Liver (tissue), 8 donors: ENCODE measurements at regions not wholly inside any gene's neighbourhood (a gene's known extent, or its start where the extent isn't known, plus 50 kb on each side); places are given as distances from the start of the nearest gene placed in this dataset.

Experiments
- DNase-seq: peaks from one replicate; pipeline ENCODE4 v3.0.0-alpha.2; 2017; ENCODE audit warnings: low spot score
- H3K27ac ChIP-seq, 2 donors: one replicate each; pipeline ENCODE4 v1.7.0; 2013; ENCODE audit warnings: inconsistent platforms in 2 of 2, low read length in 2 of 2, control low read depth in 1 of 2, low read depth in 1 of 2, mild to moderate bottlenecking in 1 of 2
- H3K27me3 ChIP-seq, 4 donors: one replicate each; pipeline versions ENCODE4 v1.6.1 to v1.7.0; 2013; ENCODE audit warnings: low read length in 3 of 4, inconsistent platforms in 1 of 4, mild to moderate bottlenecking in 1 of 4, moderate library complexity in 1 of 4; ENCODE audit not compliant: control insufficient read depth in 4 of 4, insufficient read depth in 4 of 4
- H3K36me3 ChIP-seq, 4 donors: one replicate each; pipeline versions ENCODE4 v1.6.1 to v1.7.0; 2013; ENCODE audit warnings: low read length in 3 of 4, mild to moderate bottlenecking in 3 of 4, low read depth in 1 of 4, moderate library complexity in 1 of 4; ENCODE audit not compliant: control insufficient read depth in 4 of 4, insufficient read depth in 3 of 4
- H3K4me1 ChIP-seq, 4 donors: one replicate each; pipeline versions ENCODE4 v1.6.1 to v1.7.0; 2013; ENCODE audit warnings: low read length in 3 of 4, mild to moderate bottlenecking in 3 of 4, moderate library complexity in 1 of 4; ENCODE audit not compliant: control insufficient read depth in 4 of 4, insufficient read depth in 4 of 4
- H3K4me3 ChIP-seq, 3 donors: one replicate each; pipeline versions ENCODE4 v1.6.1 to v1.7.0; 2013; ENCODE audit warnings: low read length in 3 of 3, control low read depth in 1 of 3, low read depth in 1 of 3, mild to moderate bottlenecking in 1 of 3
- H3K9ac ChIP-seq, 2 donors: one replicate each; pipeline ENCODE4 v1.7.0; 2013; ENCODE audit warnings: low read length in 2 of 2, mild to moderate bottlenecking in 2 of 2, moderate library complexity in 2 of 2, control low read depth in 1 of 2, low read depth in 1 of 2
- H3K9me3 ChIP-seq, 4 donors: one replicate each; pipeline versions ENCODE4 v1.6.1 to v1.7.0; 2013; ENCODE audit warnings: low read length in 3 of 4; ENCODE audit not compliant: control insufficient read depth in 4 of 4
- EGR1 ChIP-seq, 2 donors: IDR thresholded peaks; 2 replicates each; pipeline ENCODE4 v1.6.1; 2016 to 2018; ENCODE audit warnings: antibody characterized with exemption in 2 of 2, low read depth in 2 of 2
- FOXA1 ChIP-seq: IDR thresholded peaks from 2 replicates; pipeline ENCODE4 v1.6.1; 2016; ENCODE audit warnings: antibody characterized with exemption
- FOXA2 ChIP-seq: IDR thresholded peaks from 2 replicates; pipeline ENCODE4 v1.6.1; 2016; ENCODE audit warnings: antibody characterized with exemption
- GABPA ChIP-seq, 2 donors: IDR thresholded peaks in 1 of 2; conservative IDR thresholded peaks in 1 of 2; 2 replicates each; pipeline ENCODE4 v1.6.1; 2016; ENCODE audit warnings: antibody characterized with exemption in 2 of 2, mild to moderate bottlenecking in 1 of 2, moderate library complexity in 1 of 2
- HNF4A ChIP-seq, 2 donors: conservative IDR thresholded peaks; 2 replicates each; pipeline ENCODE4 v1.6.1; 2016; ENCODE audit warnings: antibody characterized with exemption in 2 of 2, mild to moderate bottlenecking in 2 of 2
- HNF4G ChIP-seq: IDR thresholded peaks from 2 replicates; pipeline ENCODE4 v1.6.1; 2016; ENCODE audit warnings: antibody characterized with exemption
- JUND ChIP-seq, 2 donors: IDR thresholded peaks; 2 replicates each; pipeline ENCODE4 v1.6.1; 2016; ENCODE audit warnings: antibody characterized with exemption in 2 of 2
- NR2F2 ChIP-seq: IDR thresholded peaks from 2 replicates; pipeline ENCODE4 v1.6.1; 2016; ENCODE audit warnings: antibody characterized with exemption
- RAD21 ChIP-seq, 2 donors: IDR thresholded peaks; 2 replicates each; pipeline ENCODE4 v1.6.1; 2016; ENCODE audit warnings: antibody characterized with exemption in 2 of 2, mild to moderate bottlenecking in 2 of 2
- RXRA ChIP-seq, 2 donors: IDR thresholded peaks; 2 replicates each; pipeline ENCODE4 v1.6.1; 2017 to 2018; ENCODE audit warnings: antibody characterized with exemption in 2 of 2, mild to moderate bottlenecking in 1 of 2
- SP1 ChIP-seq: IDR thresholded peaks from 2 replicates; pipeline ENCODE4 v1.6.1; 2018; ENCODE audit warnings: antibody characterized with exemption, mild to moderate bottlenecking
- TAF1 ChIP-seq: conservative IDR thresholded peaks from 2 replicates; pipeline ENCODE4 v1.6.1; 2016; ENCODE audit warnings: antibody characterized with exemption, mild to moderate bottlenecking
- YY1 ChIP-seq: IDR thresholded peaks from 2 replicates; pipeline ENCODE4 v1.6.1; 2016; ENCODE audit warnings: antibody characterized with exemption, mild to moderate bottlenecking
- WGBS: extraction: QIAGEN DNeasy Blood & Tissue Kit; methylation state at CpG from one replicate; pipeline ENCODE4 v1.1.7; 2013; 5-methylcytosine and 5-hydroxymethylcytosine counted together
- TF ChIP-seq, protein P1 (sequence below): IDR thresholded peaks from 2 replicates; pipeline ENCODE4 v1.6.1; 2016; ENCODE audit warnings: antibody characterized with exemption
- TF ChIP-seq, protein P2 (sequence below): IDR thresholded peaks from 2 replicates; pipeline ENCODE4 v1.6.1; 2016; ENCODE audit warnings: antibody characterized with exemption
- TF ChIP-seq, protein P3 (sequence below): fragments of 150-350 bp; IDR thresholded peaks from 2 replicates; pipeline ENCODE4 v1.5.1; 2017; ENCODE audit warnings: improper control_type of control experiment, low read depth, low read length; ENCODE audit not compliant: missing input control
- TF ChIP-seq, protein P4 (sequence below): IDR thresholded peaks from 2 replicates; pipeline ENCODE4 v1.6.1; 2016; ENCODE audit warnings: antibody characterized with exemption, mild to moderate bottlenecking
- TF ChIP-seq, protein P5 (sequence below): IDR thresholded peaks from 2 replicates; pipeline ENCODE4 v1.6.1; 2016; ENCODE audit warnings: antibody characterized with exemption
- donor health status: healthy.
- donor health status: healthy.
- donor health status: healthy.
- donor health status: healthy.
- donor health status: healthy.

DNA sequence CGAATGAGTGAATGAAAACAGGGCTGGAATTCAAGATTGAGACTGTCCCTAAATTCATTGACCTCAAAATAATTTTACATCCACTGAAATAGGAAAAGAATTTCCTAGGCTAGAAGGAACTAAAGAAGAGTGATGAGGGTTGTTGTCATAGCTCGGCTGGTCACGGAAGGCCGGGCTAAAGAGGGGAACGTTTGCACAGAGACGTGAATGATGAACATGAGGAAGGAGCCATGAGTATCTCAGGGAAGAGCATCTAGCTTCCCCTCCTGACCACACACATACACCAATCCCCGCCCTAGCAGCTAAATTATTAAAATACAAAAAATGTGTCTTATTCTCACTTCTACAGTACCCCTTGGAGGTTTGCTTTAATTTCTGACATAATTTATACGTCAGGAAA, 124.4 kb upstream of the ABCA1 start:
- TF ChIP-seq HNF4A (conservative IDR thresholded peaks at IDR 0.05) = no peak
- TF ChIP-seq, protein P1, sequence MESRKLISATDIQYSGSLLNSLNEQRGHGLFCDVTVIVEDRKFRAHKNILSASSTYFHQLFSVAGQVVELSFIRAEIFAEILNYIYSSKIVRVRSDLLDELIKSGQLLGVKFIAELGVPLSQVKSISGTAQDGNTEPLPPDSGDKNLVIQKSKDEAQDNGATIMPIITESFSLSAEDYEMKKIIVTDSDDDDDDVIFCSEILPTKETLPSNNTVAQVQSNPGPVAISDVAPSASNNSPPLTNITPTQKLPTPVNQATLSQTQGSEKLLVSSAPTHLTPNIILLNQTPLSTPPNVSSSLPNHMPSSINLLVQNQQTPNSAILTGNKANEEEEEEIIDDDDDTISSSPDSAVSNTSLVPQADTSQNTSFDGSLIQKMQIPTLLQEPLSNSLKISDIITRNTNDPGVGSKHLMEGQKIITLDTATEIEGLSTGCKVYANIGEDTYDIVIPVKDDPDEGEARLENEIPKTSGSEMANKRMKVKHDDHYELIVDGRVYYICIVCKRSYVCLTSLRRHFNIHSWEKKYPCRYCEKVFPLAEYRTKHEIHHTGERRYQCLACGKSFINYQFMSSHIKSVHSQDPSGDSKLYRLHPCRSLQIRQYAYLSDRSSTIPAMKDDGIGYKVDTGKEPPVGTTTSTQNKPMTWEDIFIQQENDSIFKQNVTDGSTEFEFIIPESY = no peak
- TF ChIP-seq, protein P2, sequence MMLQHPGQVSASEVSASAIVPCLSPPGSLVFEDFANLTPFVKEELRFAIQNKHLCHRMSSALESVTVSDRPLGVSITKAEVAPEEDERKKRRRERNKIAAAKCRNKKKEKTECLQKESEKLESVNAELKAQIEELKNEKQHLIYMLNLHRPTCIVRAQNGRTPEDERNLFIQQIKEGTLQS = no peak
- TF ChIP-seq, protein P3, sequence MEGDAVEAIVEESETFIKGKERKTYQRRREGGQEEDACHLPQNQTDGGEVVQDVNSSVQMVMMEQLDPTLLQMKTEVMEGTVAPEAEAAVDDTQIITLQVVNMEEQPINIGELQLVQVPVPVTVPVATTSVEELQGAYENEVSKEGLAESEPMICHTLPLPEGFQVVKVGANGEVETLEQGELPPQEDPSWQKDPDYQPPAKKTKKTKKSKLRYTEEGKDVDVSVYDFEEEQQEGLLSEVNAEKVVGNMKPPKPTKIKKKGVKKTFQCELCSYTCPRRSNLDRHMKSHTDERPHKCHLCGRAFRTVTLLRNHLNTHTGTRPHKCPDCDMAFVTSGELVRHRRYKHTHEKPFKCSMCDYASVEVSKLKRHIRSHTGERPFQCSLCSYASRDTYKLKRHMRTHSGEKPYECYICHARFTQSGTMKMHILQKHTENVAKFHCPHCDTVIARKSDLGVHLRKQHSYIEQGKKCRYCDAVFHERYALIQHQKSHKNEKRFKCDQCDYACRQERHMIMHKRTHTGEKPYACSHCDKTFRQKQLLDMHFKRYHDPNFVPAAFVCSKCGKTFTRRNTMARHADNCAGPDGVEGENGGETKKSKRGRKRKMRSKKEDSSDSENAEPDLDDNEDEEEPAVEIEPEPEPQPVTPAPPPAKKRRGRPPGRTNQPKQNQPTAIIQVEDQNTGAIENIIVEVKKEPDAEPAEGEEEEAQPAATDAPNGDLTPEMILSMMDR = no peak
- TF ChIP-seq EGR1 (IDR thresholded peaks at IDR 0.05; ENCODE audit: low read depth in 2 of 2) = no peak
- TF ChIP-seq NR2F2 = no peak
- TF ChIP-seq HNF4G = no peak
- TF ChIP-seq FOXA2 = no peak
- TF ChIP-seq TAF1 = no peak
- no peak for TF ChIP-seq JUND (IDR thresholded peaks at IDR 0.05)
- TF ChIP-seq YY1 = no peak
- no peak for TF ChIP-seq SP1
- no peak for TF ChIP-seq RAD21 (IDR thresholded peaks at IDR 0.05)
- TF ChIP-seq FOXA1 = no peak
- TF ChIP-seq, protein P4, sequence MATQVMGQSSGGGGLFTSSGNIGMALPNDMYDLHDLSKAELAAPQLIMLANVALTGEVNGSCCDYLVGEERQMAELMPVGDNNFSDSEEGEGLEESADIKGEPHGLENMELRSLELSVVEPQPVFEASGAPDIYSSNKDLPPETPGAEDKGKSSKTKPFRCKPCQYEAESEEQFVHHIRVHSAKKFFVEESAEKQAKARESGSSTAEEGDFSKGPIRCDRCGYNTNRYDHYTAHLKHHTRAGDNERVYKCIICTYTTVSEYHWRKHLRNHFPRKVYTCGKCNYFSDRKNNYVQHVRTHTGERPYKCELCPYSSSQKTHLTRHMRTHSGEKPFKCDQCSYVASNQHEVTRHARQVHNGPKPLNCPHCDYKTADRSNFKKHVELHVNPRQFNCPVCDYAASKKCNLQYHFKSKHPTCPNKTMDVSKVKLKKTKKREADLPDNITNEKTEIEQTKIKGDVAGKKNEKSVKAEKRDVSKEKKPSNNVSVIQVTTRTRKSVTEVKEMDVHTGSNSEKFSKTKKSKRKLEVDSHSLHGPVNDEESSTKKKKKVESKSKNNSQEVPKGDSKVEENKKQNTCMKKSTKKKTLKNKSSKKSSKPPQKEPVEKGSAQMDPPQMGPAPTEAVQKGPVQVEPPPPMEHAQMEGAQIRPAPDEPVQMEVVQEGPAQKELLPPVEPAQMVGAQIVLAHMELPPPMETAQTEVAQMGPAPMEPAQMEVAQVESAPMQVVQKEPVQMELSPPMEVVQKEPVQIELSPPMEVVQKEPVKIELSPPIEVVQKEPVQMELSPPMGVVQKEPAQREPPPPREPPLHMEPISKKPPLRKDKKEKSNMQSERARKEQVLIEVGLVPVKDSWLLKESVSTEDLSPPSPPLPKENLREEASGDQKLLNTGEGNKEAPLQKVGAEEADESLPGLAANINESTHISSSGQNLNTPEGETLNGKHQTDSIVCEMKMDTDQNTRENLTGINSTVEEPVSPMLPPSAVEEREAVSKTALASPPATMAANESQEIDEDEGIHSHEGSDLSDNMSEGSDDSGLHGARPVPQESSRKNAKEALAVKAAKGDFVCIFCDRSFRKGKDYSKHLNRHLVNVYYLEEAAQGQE = no peak
- TF ChIP-seq, protein P5, sequence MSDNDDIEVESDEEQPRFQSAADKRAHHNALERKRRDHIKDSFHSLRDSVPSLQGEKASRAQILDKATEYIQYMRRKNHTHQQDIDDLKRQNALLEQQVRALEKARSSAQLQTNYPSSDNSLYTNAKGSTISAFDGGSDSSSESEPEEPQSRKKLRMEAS = no peak
- TF ChIP-seq GABPA (IDR thresholded peaks at IDR 0.05 in 1 of 2, conservative IDR thresholded peaks at IDR 0.05 in 1 of 2) = no peak
- no peak for TF ChIP-seq RXRA (IDR thresholded peaks at IDR 0.05)
- WGBS = 79% methylated on average over 8 of the region's 8 CpGs
- Histone ChIP-seq H3K27ac (no peak overlapping the region), H3K9me3 (peaks cover 0 to 3% (median 0%) of the 10 kb centered on the region in 4 donors), H3K9ac (no peak overlapping the region), H3K4me3 (no peak overlapping the region), H3K4me1 (peaks cover 0 to 3% (median under 1%) of the 10 kb centered on the region in 4 donors), H3K27me3 (no peaks in the 10 kb centered on the region), H3K36me3 (no peaks in the 10 kb centered on the region)
- DNase-seq = no peak
